Keratinocyte (primary cell): ENCODE measurements at regions not wholly inside any gene's neighbourhood (a gene's known extent, or its start where the extent isn't known, plus 50 kb on each side); places are given as distances from the start of the nearest gene placed in this dataset.

ENCODE experiments used
- DNase-seq: peaks from one replicate; pipeline ENCODE4 v3.0.0-alpha.2; 2011; ENCODE audit warnings: low read depth, missing footprints, low spot score
- FAIRE-seq: peaks from 2 replicates; lab custom pipeline; 2011; peaks lifted over from hg19 to GRCh38; lab: Jason Lieb, UNC
- H2AFZ ChIP-seq: 2 replicates; pipeline ENCODE4 v1.6.0; 2012; ENCODE audit warnings: low read length, control low read depth, inconsistent platforms; ENCODE audit not compliant: control insufficient read depth
- H3K27ac ChIP-seq: 2 replicates; pipeline ENCODE4 v1.5.1; 2011; ENCODE audit warnings: low read length; ENCODE audit not compliant: control insufficient read depth, insufficient read depth
- H3K27me3 ChIP-seq: 3 replicates; pipeline ENCODE4 v1.6.0; 2011; ENCODE audit warnings: low read length; ENCODE audit not compliant: control insufficient read depth, insufficient read depth; ENCODE audit errors: extremely low read depth
- H3K36me3 ChIP-seq, 2 experiments: 2 replicates in 1 of 2; 3 replicates in 1 of 2; pipeline ENCODE4 v1.5.1; 2011; ENCODE audit warnings: low read length in 2 of 2, mild to moderate bottlenecking in 1 of 2; ENCODE audit not compliant: control insufficient read depth in 2 of 2, insufficient read depth in 2 of 2; ENCODE audit errors: extremely low read depth in 1 of 2
- H3K4me1 ChIP-seq: 3 replicates; pipeline ENCODE4 v1.5.1; 2011; ENCODE audit warnings: low read length; ENCODE audit not compliant: control insufficient read depth, insufficient read depth; ENCODE audit errors: extremely low read depth
- H3K4me2 ChIP-seq: 3 replicates; pipeline ENCODE4 v1.6.0; 2011; ENCODE audit warnings: low read depth, low read length; ENCODE audit not compliant: control insufficient read depth, insufficient read depth; ENCODE audit errors: extremely low read depth
- H3K4me3 ChIP-seq, 3 experiments: fragments of 200-600 bp in 1 of 3; sonication (generic) in 1 of 3; 2 replicates in 2 of 3; 3 replicates in 1 of 3; pipeline ENCODE4 v1.5.1; 2011 to 2016; ENCODE audit warnings: low read length in 3 of 3, mild to moderate bottlenecking in 3 of 3, control low read depth in 2 of 3, inconsistent platforms in 1 of 3, low read depth in 1 of 3, mixed read lengths in 1 of 3, mixed run types in 1 of 3, moderate library complexity in 1 of 3; ENCODE audit not compliant: control insufficient read depth in 2 of 3, insufficient read depth in 2 of 3; ENCODE audit errors: extremely low read depth in 1 of 3
- H3K79me2 ChIP-seq: 2 replicates; pipeline ENCODE4 v1.6.0; 2012; ENCODE audit warnings: low read length; ENCODE audit not compliant: control insufficient read depth, insufficient read depth
- H3K9ac ChIP-seq: 3 replicates; pipeline ENCODE4 v1.6.0; 2011; ENCODE audit warnings: low read length; ENCODE audit not compliant: control insufficient read depth, insufficient read depth; ENCODE audit errors: extremely low read depth
- H3K9me1 ChIP-seq: 3 replicates; pipeline ENCODE4 v1.6.0; 2011; ENCODE audit warnings: low read length; ENCODE audit not compliant: control insufficient read depth, insufficient read depth; ENCODE audit errors: extremely low read depth
- H3K9me3 ChIP-seq: 2 replicates; pipeline ENCODE4 v1.5.1; 2012; ENCODE audit warnings: low read depth, low read length; ENCODE audit not compliant: control insufficient read depth
- H4K20me1 ChIP-seq: 3 replicates; pipeline ENCODE4 v1.6.0; 2011; ENCODE audit warnings: low read length; ENCODE audit not compliant: control insufficient read depth, insufficient read depth; ENCODE audit errors: extremely low read depth
- EZH2 ChIP-seq: IDR thresholded peaks from one replicate; pipeline ENCODE4 v1.6.1; 2012; ENCODE audit warnings: inconsistent platforms, mild to moderate bottlenecking, low read length, moderate library complexity
- dilution Hi-C: fragments of 300-500 bp; cut with MboI; formaldehyde crosslinking; loops from one replicate; pipeline ENCODE4 v1.7.0; 2020; ENCODE audit warnings: low sequenced_read_pairs; ENCODE audit not compliant: extremely low pct_ligation_motif_present
- TF ChIP-seq, protein P1 (sequence below), 3 experiments: IDR thresholded peaks in 1 of 3; conservative IDR thresholded peaks in 1 of 3; optimal IDR thresholded peaks in 1 of 3; 2 replicates in 2 of 3; 3 replicates in 1 of 3; pipeline versions ENCODE3 to v1.5.1; 2011; ENCODE audit warnings: low read length in 3 of 3, mild to moderate bottlenecking in 3 of 3, moderate library complexity in 2 of 3, control low read depth in 1 of 3, inconsistent platforms in 1 of 3; ENCODE audit not compliant: insufficient read depth in 2 of 3; ENCODE audit errors: extremely low read depth in 1 of 3

- dilution Hi-C loops = no loop called here
- no peaks in the 10 kb centered on the region for H4K20me1 ChIP-seq
- no peak overlapping the region for H3K27ac ChIP-seq
- no peaks in the 10 kb centered on the region for H3K79me2 ChIP-seq
- no peaks in the 10 kb centered on the region for H3K9me1 ChIP-seq
- H3K27me3 ChIP-seq = no peaks in the 10 kb centered on the region
- H3K9me3 ChIP-seq = no peaks in the 10 kb centered on the region
- no peak overlapping the region for H3K9ac ChIP-seq
- no peak overlapping the region for H3K4me2 ChIP-seq
- H3K36me3 ChIP-seq = no peaks in the 10 kb centered on the region
- FAIRE-seq (no peak), DNase-seq (no peak)
- TF ChIP-seq, protein P1, sequence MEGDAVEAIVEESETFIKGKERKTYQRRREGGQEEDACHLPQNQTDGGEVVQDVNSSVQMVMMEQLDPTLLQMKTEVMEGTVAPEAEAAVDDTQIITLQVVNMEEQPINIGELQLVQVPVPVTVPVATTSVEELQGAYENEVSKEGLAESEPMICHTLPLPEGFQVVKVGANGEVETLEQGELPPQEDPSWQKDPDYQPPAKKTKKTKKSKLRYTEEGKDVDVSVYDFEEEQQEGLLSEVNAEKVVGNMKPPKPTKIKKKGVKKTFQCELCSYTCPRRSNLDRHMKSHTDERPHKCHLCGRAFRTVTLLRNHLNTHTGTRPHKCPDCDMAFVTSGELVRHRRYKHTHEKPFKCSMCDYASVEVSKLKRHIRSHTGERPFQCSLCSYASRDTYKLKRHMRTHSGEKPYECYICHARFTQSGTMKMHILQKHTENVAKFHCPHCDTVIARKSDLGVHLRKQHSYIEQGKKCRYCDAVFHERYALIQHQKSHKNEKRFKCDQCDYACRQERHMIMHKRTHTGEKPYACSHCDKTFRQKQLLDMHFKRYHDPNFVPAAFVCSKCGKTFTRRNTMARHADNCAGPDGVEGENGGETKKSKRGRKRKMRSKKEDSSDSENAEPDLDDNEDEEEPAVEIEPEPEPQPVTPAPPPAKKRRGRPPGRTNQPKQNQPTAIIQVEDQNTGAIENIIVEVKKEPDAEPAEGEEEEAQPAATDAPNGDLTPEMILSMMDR (optimal IDR thresholded peaks at IDR 0.05 in 1 of 3, IDR thresholded peaks at IDR 0.05 in 1 of 3, conservative IDR thresholded peaks at IDR 0.05 in 1 of 3; ENCODE audit: extremely low read depth in 1 of 3, insufficient read depth in 2 of 3, low read length in 3 of 3) = no peak
- TF ChIP-seq EZH2 = no peak
- no peak overlapping the region for H3K4me3 ChIP-seq
- no peaks in the 10 kb centered on the region for H3K4me1 ChIP-seq
- H2AFZ ChIP-seq = no peak overlapping the region
Measured at GRCh38 chr20:43379239-43379917, 78.3 kb upstream of the SRSF6 start.

DNA sequence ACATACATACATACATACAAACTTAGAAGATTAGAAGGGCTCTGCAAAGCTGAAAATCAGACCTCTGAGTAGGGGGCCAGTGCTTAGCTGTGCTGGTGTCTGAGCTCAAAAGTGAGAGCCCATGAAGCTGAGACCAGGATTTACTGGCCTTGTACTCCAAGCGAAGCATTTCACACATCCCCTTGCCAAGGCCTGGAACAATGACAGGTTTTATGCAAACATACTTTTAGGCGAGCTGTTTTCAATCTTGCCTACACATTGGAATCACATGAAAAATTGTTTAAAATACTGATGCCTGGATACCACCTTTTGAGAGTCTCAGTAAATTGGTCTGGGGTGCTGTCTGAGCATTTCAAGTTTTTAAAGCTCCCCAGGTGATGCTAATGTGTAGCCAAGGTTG lies 80.9 kb upstream of the SRSF6 start:
- FAIRE-seq (no peak), DNase-seq (no peak)
- H3K27me3 ChIP-seq = no peaks in the 10 kb centered on the region
- no peaks in the 10 kb centered on the region for H3K9me1 ChIP-seq
- H4K20me1 ChIP-seq = no peaks in the 10 kb centered on the region
- H3K36me3 ChIP-seq = no peaks in the 10 kb centered on the region
- no peaks in the 10 kb centered on the region for H3K4me1 ChIP-seq
- no peaks in the 10 kb centered on the region for H3K9me3 ChIP-seq
- dilution Hi-C loops = no loop called here
- no peak overlapping the region for H3K9ac ChIP-seq
- no peaks in the 10 kb centered on the region for H3K79me2 ChIP-seq
- TF ChIP-seq EZH2 = no peak
- TF ChIP-seq, protein P1 (optimal IDR thresholded peaks at IDR 0.05 in 1 of 3, IDR thresholded peaks at IDR 0.05 in 1 of 3, conservative IDR thresholded peaks at IDR 0.05 in 1 of 3; ENCODE audit: extremely low read depth in 1 of 3, insufficient read depth in 2 of 3, low read length in 3 of 3) = no peak
- no peak overlapping the region for H3K4me2 ChIP-seq
- H2AFZ ChIP-seq = no peak overlapping the region
- H3K4me3 ChIP-seq = no peak overlapping the region
- H3K27ac ChIP-seq = no peak overlapping the region
